Panc1 (cell line): ENCODE measurements at regions not wholly inside any gene's neighbourhood (a gene's known extent, or its start where the extent isn't known, plus 50 kb on each side); places are given as distances from the start of the nearest gene placed in this dataset.

Source experiments
- CTCF ChIP-seq: fragments of 450-650 bp; IDR thresholded peaks from 2 replicates; pipeline ENCODE4 v1.5.1; 2017; ENCODE audit warnings: mild to moderate bottlenecking
- POLR2AphosphoS5 ChIP-seq: IDR thresholded peaks from 2 replicates; pipeline ENCODE4 v1.6.1; 2012; ENCODE audit warnings: mild to moderate bottlenecking, low read depth, low read length, moderate library complexity
- REST ChIP-seq, 2 experiments: IDR thresholded peaks; 2 replicates each; pipeline ENCODE4 v1.6.1; 2011 to 2012; ENCODE audit warnings: low read depth in 2 of 2, control low read depth in 1 of 2, low read length in 1 of 2, mild to moderate bottlenecking in 1 of 2, moderate library complexity in 1 of 2; ENCODE audit not compliant: insufficient read depth in 1 of 2
- TCF7L2 ChIP-seq: IDR thresholded peaks from 2 replicates; pipeline ENCODE4 v1.6.1; 2011; ENCODE audit warnings: mild to moderate bottlenecking, low read depth, low read length, inconsistent platforms

GRCh38 chr11:104830508-104830907, 67.8 kb downstream of the CASP12 start:
- no peak for TF ChIP-seq CTCF
- TF ChIP-seq POLR2AphosphoS5: no peak
- TF ChIP-seq REST (IDR thresholded peaks at IDR 0.05; ENCODE audit: insufficient read depth in 1 of 2, low read depth in 2 of 2, low read length in 1 of 2): no peak
- no peak for TF ChIP-seq TCF7L2
